Fibroblast of lung (primary cell): ENCODE measurements at regions not wholly inside any gene's neighbourhood (a gene's known extent, or its start where the extent isn't known, plus 50 kb on each side); places are given as distances from the start of the nearest gene placed in this dataset.

Experiments used
- DNase-seq, 2 donors: peaks; one replicate each; pipeline versions ENCODE4 v3.0.0 to v3.0.0-alpha.2; 2010; ENCODE audit warnings: low read depth in 2 of 2
- H2AFZ ChIP-seq: 2 replicates; pipeline ENCODE4 v1.5.1; 2012; ENCODE audit warnings: low read length, control low read depth, inconsistent platforms
- H3K27ac ChIP-seq: 2 replicates; pipeline ENCODE4 v1.5.1; 2011; ENCODE audit warnings: low read length, control low read depth; ENCODE audit not compliant: insufficient read depth
- H3K27me3 ChIP-seq: 2 replicates; pipeline ENCODE4 v1.5.1; 2011; ENCODE audit warnings: mild to moderate bottlenecking, low read length; ENCODE audit not compliant: control insufficient read depth, insufficient read depth
- H3K36me3 ChIP-seq: 2 replicates; pipeline ENCODE4 v1.5.1; 2011; ENCODE audit warnings: low read length; ENCODE audit not compliant: control insufficient read depth, insufficient read depth
- H3K4me1 ChIP-seq: 2 replicates; pipeline ENCODE4 v1.5.1; 2011; ENCODE audit warnings: low read length; ENCODE audit not compliant: control insufficient read depth, insufficient read depth; ENCODE audit errors: extremely low read depth
- H3K4me2 ChIP-seq: 2 replicates; pipeline ENCODE4 v1.5.1; 2011; ENCODE audit warnings: low read length, control low read depth; ENCODE audit not compliant: insufficient read depth; ENCODE audit errors: extremely low read depth
- H3K4me3 ChIP-seq, 4 experiments: fragments of 200-600 bp in 1 of 4; sonication (generic) in 1 of 4; replicated peaks in 1 of 4; 2 replicates each; pipeline ENCODE4 v1.5.1; 2011 to 2016; ENCODE audit warnings: low read length in 4 of 4, low read depth in 3 of 4, mild to moderate bottlenecking in 3 of 4, control low read depth in 2 of 4, inconsistent platforms in 1 of 4, mixed read lengths in 1 of 4; ENCODE audit not compliant: insufficient read depth in 1 of 4; ENCODE audit errors: control extremely low read depth in 1 of 4
- H3K79me2 ChIP-seq: 2 replicates; pipeline ENCODE4 v1.5.1; 2012; ENCODE audit warnings: mild to moderate bottlenecking, low read length, inconsistent platforms; ENCODE audit not compliant: control insufficient read depth, insufficient read depth
- H3K9ac ChIP-seq: 2 replicates; pipeline ENCODE4 v1.5.1; 2011; ENCODE audit warnings: mild to moderate bottlenecking, low read length, control low read depth; ENCODE audit not compliant: insufficient read depth
- H3K9me3 ChIP-seq: 2 replicates; pipeline ENCODE4 v1.5.1; 2012; ENCODE audit warnings: low read depth, low read length; ENCODE audit not compliant: control insufficient read depth, insufficient read depth
- H4K20me1 ChIP-seq: 2 replicates; pipeline ENCODE4 v1.5.1; 2011; ENCODE audit warnings: low read length; ENCODE audit not compliant: control insufficient read depth, insufficient read depth; ENCODE audit errors: extremely low read depth
- EZH2 ChIP-seq: IDR thresholded peaks from 2 replicates; pipeline ENCODE4 v1.5.1; 2012; ENCODE audit warnings: low read length, control low read depth, mild to moderate bottlenecking; ENCODE audit errors: missing control alignments
- TF ChIP-seq, protein P1 (sequence below), 2 donors: IDR thresholded peaks in 1 of 2; conservative IDR thresholded peaks in 1 of 2; 1 replicate in 1 of 2; 2 replicates in 1 of 2; pipeline ENCODE4 v1.5.1; 2011 to 2012; ENCODE audit warnings: low read length in 2 of 2, control low read depth in 1 of 2, inconsistent platforms in 1 of 2, low read depth in 1 of 2, mild to moderate bottlenecking in 1 of 2

GRCh38 chr22:22064580-22064979 lies 82.0 kb upstream of the TOP3B start:
- Histone ChIP-seq H3K79me2 (no peaks in the 10 kb centered on the region), H3K27me3 (peaks cover 6% of the 10 kb centered on the region), H3K27ac (no peak overlapping the region), H2AFZ (no peak overlapping the region), H3K4me3 (no peak overlapping the region), H3K36me3 (no peaks in the 10 kb centered on the region), H3K9me3 (no peaks in the 10 kb centered on the region), H3K9ac (no peak overlapping the region), H3K4me1 (no peaks in the 10 kb centered on the region), H4K20me1 (no peaks in the 10 kb centered on the region), H3K4me2 (no peak overlapping the region)
- TF ChIP-seq, protein P1, sequence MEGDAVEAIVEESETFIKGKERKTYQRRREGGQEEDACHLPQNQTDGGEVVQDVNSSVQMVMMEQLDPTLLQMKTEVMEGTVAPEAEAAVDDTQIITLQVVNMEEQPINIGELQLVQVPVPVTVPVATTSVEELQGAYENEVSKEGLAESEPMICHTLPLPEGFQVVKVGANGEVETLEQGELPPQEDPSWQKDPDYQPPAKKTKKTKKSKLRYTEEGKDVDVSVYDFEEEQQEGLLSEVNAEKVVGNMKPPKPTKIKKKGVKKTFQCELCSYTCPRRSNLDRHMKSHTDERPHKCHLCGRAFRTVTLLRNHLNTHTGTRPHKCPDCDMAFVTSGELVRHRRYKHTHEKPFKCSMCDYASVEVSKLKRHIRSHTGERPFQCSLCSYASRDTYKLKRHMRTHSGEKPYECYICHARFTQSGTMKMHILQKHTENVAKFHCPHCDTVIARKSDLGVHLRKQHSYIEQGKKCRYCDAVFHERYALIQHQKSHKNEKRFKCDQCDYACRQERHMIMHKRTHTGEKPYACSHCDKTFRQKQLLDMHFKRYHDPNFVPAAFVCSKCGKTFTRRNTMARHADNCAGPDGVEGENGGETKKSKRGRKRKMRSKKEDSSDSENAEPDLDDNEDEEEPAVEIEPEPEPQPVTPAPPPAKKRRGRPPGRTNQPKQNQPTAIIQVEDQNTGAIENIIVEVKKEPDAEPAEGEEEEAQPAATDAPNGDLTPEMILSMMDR (conservative IDR thresholded peaks at IDR 0.05 in 1 of 2, IDR thresholded peaks at IDR 0.05 in 1 of 2; ENCODE audit: low read depth in 1 of 2, low read length in 2 of 2) = no peak
- no peak for TF ChIP-seq EZH2
- no peak for DNase-seq

GRCh38 chr22:22062306-22062793 lies 79.8 kb upstream of the TOP3B start:
- TF ChIP-seq, protein P1 (conservative IDR thresholded peaks at IDR 0.05 in 1 of 2, IDR thresholded peaks at IDR 0.05 in 1 of 2; ENCODE audit: low read depth in 1 of 2, low read length in 2 of 2) = no peak
- TF ChIP-seq EZH2 = no peak
- no peaks in the 10 kb centered on the region for H3K4me1 ChIP-seq
- H2AFZ ChIP-seq = no peak overlapping the region
- H3K27ac ChIP-seq = no peak overlapping the region
- no peak overlapping the region for H3K4me2 ChIP-seq
- no peaks in the 10 kb centered on the region for H4K20me1 ChIP-seq
- no peaks in the 10 kb centered on the region for H3K36me3 ChIP-seq
- H3K4me3 ChIP-seq = no peak overlapping the region
- peaks cover 13% of the 10 kb centered on the region for H3K27me3 ChIP-seq
- no peaks in the 10 kb centered on the region for H3K9me3 ChIP-seq
- no peak overlapping the region for H3K9ac ChIP-seq
- no peak for DNase-seq
- H3K79me2 ChIP-seq = no peaks in the 10 kb centered on the region

GRCh38 chr22:22061085-22062077 lies 78.8 kb upstream of the TOP3B start:
- Histone ChIP-seq H3K79me2 (no peaks in the 10 kb centered on the region), H3K9me3 (no peaks in the 10 kb centered on the region), H4K20me1 (no peaks in the 10 kb centered on the region), H3K27me3 (peaks cover 7% of the 10 kb centered on the region), H3K4me1 (no peaks in the 10 kb centered on the region), H3K27ac (no peak overlapping the region), H3K4me2 (no peak overlapping the region), H2AFZ (no peak overlapping the region), H3K36me3 (no peaks in the 10 kb centered on the region), H3K9ac (no peak overlapping the region), H3K4me3 (no peak overlapping the region)
- peak in 1 of 2 donors; percentile 86 for DNase-seq
- TF ChIP-seq, protein P1 (conservative IDR thresholded peaks at IDR 0.05 in 1 of 2, IDR thresholded peaks at IDR 0.05 in 1 of 2; ENCODE audit: low read depth in 1 of 2, low read length in 2 of 2) = peak; percentile 32 to 47
- no peak for TF ChIP-seq EZH2
